OCI-M2 (cell line): ENCODE measurements at regions not wholly inside any gene's neighbourhood (a gene's known extent, or its start where the extent isn't known, plus 50 kb on each side); places are given as distances from the start of the nearest gene placed in this dataset.

Experiments
- DNase-seq: peaks from one replicate; lab custom pipeline; 2025; ENCODE audit not compliant: unreplicated experiment; lab: John Stamatoyannopoulos, UW

DNA sequence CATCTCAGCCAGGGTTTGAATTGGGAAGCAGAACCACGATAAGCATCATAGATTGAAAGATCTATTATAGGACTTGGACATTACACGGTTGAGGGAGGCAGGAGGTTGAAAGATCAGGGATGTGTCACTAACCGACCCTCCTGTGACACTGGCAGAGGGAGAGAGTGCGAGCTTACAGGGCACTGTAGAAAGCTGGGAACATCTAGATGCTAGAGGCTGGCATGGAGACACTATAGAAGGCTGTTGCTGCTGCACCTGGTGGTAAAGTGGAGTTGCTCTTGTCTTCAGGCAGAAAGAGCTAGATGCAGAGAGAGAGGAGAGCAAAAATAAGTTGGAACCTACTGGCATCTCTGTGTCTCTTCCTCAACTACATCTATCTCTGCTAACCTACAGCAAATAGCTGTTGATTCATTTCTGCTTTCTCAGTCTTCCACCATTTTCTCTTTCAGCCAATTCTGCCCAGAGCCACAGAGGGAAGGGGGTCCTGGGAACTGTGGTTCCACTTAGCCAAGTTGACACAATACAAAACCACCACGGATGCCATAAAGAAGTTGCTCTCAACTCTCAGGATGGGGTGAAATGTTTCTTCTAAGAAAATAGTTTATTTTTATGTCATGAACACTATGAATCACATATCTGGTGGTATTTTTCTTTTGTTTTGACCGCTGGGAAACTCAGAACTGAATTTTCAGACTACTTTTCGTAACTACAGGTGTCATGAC lies 155.9 kb downstream of the ZNF281 start:
- no peak for DNase-seq

DNA sequence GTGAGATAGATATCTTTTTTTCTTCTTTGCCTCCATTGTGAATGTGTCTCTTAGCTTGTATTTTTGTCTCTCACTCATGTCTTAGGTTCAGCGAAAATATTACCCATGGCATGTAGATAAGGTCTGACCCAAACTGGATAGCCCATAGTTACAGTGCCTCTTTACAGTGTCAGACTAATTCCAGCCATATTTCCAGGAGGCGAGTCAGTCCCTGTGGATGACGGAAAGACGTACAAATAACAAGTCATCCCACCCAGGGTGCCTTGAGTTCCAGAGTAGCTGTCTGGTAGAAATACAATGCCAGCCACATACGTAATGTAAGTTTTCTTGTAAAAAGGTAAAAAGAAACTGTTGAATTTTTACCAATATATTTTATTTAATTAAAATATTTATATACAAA lies 157.3 kb downstream of the ZNF281 start:
- no peak for DNase-seq

DNA sequence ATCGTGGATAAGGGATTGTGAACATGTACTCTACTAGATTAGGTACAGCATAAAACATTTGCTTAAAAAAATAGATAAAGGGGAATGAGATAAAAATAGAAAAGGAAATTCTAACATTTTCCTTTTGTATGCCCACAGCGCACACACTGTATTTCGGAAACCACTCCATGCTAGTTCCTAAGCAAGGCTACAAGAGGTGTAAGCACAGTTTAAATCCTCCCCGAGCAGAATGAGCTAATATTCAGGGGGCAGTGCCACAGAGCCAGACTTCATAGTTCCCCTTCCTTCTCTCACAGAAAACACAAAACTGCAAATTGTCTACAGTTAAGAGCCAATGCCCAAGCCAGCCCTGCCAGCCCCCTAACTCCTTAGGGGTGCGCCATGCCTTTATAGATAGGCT lies 159.4 kb downstream of the ZNF281 start:
- DNase-seq: no peak

DNA sequence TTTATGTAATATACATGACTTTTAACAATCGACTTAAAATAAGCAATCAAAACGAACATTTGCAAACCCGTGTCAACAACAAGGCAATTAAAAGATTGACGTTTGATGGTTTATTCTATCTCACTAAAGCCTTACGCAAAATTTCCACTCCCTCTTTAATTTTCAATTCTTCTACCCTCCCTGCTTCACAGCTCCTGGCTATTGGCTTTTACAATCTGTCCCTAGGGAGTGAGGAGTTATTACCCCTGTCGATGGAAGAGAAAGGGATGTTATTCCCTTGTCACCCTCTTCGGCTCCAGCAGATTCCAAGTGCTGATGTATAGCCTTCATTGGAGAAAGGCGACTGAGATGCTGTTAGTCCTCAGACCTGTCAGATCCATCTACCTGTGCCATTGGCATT lies 161.3 kb downstream of the ZNF281 start:
- no peak for DNase-seq

DNA sequence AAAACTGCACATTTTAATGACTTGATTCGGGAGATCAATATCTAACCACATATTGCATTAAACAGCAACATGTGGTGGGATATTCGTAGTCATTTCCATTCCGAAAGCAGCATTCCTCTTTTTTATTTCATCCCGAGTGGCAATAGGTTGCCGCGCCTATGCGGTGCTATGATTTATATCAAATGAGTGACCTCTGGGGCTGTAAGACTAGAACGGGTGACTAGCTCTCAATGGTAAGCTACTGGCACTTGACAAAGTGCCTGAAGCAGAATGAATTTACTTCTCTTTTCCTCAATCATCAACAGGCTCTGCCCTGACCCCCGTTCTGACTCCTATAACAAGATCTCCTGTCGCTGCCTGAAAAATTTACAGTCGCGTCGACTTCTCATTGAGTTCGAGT lies 162.3 kb downstream of the ZNF281 start:
- no peak for DNase-seq

DNA sequence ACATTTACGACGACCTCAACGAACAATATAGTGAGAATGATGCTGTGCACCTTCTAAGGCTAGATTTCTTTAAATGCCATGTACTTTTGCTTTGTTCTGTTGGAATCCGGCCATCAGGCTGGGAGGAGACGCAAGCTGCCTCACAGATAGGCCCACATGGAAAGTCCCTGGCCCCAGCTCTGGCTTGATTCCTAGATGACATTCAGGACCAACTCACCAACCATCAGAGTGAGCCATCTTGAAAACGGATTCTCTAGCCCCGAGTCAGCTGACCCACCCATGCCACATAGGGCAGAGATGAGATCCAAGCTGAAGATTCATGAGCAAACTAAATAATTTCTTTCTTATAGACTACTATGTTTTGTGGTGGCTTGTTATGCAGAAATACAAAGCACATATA lies 164.4 kb downstream of the ZNF281 start:
- no peak for DNase-seq

DNA sequence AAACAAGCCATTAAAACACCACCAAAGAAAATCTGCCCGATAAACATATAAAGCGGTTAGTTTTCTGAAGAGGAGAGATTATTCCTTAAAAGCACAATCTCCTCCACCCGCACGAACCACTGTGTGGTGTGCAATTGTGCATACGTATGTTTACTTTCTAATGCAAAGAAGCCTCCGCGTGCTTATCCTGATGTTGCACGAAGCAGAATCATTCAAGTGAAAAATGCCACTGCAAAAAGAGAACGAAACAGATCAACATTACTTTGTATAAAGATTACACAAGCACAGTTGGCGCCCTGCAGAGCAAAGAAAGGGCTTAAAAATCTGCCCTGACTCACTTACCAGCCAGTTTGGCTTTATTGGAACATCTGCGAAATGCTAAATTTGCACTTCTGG lies 166.8 kb downstream of the ZNF281 start:
- no peak for DNase-seq

DNA sequence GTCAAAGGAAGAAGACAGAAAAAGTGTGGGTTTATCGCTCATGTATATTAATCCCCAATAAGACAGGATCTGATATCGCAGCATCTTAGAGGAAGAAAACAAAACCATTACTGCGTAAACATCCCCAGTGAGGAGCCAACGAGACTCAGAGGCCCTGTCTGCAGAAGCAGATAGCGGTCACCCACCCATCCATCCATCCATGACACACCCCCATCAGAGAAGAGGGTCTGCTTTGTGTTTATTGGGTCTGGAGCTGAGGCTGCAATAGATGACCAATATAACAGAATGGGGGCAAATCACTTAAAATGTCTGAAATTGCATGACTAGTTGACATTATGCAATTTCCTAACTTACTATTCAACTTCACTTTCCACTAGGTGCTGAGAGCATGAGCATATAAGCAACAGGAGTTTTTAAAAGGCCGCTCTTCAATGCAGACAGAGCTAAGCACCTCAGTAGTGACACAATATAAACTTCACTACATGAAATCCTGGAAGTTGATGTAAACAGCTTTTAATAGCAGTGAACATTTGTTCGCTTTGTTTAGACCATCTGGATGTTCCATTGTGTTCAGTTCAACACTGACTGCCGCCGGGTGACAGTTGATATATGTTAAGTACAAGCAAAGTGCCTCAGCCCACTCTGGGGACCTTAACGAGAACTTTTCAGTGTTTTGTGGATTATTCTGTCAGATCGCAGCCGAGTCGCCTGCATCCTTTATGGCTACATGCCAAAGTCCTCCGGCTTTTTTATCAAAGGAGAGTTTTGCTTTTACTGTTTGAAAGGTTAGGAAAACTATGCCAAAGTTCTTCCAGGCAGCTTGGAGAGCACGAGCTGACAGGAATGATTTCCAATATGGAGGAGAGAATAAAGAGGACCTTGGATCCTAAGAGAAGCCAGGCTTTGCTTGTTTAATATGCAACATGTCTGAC lies 167.5 kb downstream of the ZNF281 start:
- DNase-seq: no peak

DNA sequence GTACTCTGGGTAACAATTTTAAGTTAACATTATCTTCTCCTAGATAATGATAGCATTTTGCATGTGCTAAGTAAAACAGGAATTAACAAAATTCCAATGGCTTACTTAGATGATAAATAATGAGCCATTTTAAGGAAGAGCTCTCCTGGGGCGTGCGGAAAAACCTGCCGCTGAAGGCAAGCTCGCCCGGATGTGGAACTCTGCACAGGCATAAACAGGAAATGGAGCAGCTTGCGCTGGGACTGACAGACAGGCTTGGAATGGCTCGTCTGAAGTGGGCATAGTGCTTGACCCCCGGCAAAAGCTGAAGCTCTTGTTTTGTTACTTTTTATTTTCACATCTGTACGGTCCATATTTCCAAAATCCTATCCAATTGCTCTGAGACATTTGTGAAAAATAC lies 169.2 kb downstream of the ZNF281 start:
- DNase-seq: no peak

DNA sequence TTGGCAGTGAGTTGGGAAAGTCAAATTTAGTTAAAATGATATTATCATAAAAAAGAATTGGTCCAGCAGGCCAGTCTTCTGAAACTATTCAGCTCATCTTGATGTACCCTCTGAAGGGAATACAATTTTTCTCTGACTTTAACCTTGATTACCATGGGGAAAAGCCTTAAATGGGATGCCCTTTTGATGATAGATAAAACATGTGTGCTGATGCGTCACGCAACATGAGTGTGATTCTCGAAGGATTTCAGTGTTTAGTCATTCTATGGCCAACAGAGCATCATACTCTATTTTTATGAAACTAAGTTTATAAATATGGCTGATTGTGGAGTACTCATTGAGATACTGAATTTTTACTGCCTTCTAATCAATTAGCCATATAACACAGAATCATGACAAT lies 171.5 kb downstream of the ZNF281 start:
- no peak for DNase-seq

DNA sequence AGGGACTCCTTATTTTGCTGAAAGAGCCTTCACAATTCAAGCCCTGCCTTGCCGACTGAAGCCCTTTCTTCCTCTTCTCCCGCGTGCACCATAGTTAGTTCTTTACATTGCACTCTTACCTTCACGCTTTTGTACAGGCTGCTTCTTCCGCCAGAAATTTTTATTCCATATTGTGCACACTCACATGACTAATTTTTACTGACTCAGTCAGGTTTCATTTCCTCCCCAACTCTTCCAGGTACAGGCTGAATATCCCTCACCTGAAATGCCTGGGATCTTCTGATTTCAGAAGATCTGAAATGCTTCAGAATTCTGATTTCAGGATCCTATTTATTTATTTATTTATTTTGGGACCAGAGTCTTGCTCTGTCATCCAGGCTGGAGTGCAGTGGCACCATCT lies 172.8 kb downstream of the ZNF281 start:
- DNase-seq: no peak

DNA sequence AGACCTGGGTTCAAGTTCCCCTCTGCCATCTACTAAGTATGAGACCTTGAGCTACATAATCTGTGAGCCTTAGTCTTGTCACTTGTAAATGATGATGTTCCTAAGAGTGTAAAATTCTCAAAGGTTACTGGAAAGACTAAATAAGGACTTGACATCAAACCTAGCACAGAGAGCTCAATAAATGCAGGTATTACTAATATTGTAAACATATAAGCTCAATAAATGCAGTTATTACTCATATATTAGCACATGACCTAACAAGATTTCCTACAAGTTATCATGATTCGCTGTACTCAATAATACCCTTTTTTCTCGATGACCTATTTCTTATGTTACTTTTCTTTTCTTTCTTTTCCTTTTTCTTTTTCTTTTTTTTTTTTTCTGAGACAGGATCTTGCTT lies 174.9 kb downstream of the ZNF281 start:
- no peak for DNase-seq

DNA sequence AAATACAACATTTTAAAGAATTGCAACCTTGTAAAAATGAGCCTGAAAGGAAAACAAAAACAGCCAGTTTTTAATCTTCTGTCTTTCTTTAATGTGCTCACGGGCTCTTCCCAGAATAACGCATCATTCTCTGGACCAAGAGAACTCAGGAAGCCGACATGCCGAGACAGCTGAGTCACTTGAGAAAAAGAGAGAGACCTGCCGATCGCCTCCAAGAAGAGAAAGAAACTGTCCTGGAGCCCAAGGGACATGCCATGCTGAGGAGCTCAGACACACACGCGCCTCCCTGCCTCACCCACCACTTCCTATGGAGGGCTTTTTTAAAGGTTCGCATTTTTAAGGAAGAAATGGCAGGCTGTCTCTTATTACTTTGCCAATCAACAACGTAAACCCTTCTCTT lies 176.4 kb downstream of the ZNF281 start:
- DNase-seq: no peak

DNA sequence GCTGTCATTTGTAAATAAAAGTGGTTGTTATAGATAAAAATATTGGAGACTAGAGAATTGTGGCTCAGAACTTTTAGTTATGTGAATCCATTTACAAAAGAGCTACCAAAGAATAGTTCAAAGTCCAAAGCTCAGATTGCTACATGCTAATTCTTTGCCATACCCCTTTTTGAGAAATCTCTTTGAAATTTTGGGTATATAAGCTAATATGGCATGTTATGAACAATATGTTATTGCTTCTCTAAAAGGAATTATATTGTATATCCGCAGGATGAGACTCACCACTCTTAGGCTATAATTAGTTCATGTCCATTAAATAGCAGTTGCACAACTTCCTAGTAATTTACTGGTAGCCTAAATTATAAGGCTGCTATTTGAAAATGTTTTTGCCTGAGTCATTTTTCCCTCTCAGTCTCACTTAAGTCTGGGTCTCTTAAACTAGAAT lies 178.0 kb downstream of the ZNF281 start:
- no peak for DNase-seq

DNA sequence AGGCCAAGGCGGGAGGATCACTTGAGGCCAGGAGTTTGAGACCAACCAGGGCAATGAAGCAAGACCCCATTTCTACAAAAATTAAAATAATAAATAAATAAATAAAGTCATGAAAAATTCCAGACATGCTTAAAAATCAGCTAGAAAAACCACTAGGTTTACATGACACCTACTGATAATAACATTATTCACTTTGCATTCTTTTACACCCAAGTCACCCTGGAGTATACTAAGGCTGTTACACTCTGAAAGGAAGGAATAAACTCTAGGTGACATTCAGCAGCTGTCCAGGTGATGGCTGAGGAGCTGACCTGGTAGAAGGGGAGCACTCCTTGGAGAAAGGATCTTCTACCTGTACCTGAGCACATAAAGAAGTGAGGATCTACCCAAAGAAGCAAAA lies 179.2 kb downstream of the ZNF281 start:
- no peak for DNase-seq

DNA sequence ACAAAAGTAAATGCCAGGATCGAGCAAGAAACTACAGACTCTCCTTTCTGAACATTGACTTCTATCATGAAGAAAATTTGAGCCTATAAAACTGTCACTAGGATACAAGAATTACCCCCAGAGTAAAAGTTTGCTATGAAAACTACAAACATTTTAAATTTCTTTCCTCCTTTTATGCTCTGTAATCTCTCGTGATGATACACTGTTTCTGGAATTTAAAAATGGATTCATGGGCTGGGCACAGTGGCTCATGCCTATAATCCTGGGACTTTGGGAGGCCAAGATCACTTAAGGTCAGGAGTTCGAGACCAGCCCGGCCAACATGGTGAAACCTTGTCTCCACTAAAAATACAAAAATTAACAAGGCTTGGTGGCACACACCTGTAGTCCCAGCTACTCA lies 181.3 kb downstream of the ZNF281 start:
- no peak for DNase-seq

DNA sequence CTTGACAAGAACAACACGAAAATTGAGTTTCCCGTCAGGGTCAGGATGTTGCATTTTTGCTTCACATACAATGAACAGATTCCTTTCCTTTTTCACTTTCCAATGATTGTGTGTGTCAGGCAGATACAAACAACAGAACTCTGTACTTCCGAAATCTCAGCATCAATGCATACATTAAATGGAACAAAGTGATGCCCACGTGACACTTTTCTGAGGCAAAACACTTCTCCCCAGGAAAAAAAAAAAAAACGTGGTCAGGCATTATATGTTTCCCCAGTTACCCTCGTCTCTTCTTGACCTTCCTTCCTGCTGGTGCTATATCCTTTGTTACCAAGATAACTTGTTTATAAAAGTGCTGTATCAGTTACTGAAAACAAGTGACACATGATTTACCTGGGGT lies 181.8 kb downstream of the ZNF281 start:
- DNase-seq: no peak
